BJ (cell line): ENCODE measurements at regions not wholly inside any gene's neighbourhood (a gene's known extent, or its start where the extent isn't known, plus 50 kb on each side); places are given as distances from the start of the nearest gene placed in this dataset.

Experiments
- CTCF ChIA-PET: fragments of 350-600 bp; formaldehyde crosslinking; extraction: SDS; loops from one replicate; lab custom pipeline; 2021; ENCODE audit warnings: antibody characterized with exemption, inconsistent platforms; lab: Yijun Ruan, JAX
- POLR2A ChIA-PET: fragments of 300-600 bp; sonication (Branson Sonifier 250); formaldehyde crosslinking; extraction: SDS; loops from one replicate; lab custom pipeline; 2021; ENCODE audit warnings: antibody characterized with exemption; lab: Charles Lee
- DNase-seq: peaks from one replicate; pipeline ENCODE4 v3.0.0-alpha.2; 2011; ENCODE audit warnings: low read depth
- H3K27me3 ChIP-seq: 2 replicates; pipeline ENCODE4 v1.6.0; 2011; ENCODE audit warnings: low read length; ENCODE audit not compliant: control insufficient read depth, insufficient read depth
- H3K36me3 ChIP-seq: 2 replicates; pipeline ENCODE4 v1.5.1; 2011; ENCODE audit warnings: low read length; ENCODE audit not compliant: control insufficient read depth, insufficient read depth
- H3K4me3 ChIP-seq: 2 replicates; pipeline ENCODE4 v1.5.1; 2011; ENCODE audit warnings: low read depth, mild to moderate bottlenecking, control low read depth, low read length
- TF ChIP-seq, protein P1 (sequence below): IDR thresholded peaks from 2 replicates; pipeline ENCODE4 v1.5.1; 2011; ENCODE audit warnings: low read depth, mild to moderate bottlenecking, control low read depth, inconsistent platforms, low read length, moderate library complexity; ENCODE audit not compliant: insufficient read depth

DNA sequence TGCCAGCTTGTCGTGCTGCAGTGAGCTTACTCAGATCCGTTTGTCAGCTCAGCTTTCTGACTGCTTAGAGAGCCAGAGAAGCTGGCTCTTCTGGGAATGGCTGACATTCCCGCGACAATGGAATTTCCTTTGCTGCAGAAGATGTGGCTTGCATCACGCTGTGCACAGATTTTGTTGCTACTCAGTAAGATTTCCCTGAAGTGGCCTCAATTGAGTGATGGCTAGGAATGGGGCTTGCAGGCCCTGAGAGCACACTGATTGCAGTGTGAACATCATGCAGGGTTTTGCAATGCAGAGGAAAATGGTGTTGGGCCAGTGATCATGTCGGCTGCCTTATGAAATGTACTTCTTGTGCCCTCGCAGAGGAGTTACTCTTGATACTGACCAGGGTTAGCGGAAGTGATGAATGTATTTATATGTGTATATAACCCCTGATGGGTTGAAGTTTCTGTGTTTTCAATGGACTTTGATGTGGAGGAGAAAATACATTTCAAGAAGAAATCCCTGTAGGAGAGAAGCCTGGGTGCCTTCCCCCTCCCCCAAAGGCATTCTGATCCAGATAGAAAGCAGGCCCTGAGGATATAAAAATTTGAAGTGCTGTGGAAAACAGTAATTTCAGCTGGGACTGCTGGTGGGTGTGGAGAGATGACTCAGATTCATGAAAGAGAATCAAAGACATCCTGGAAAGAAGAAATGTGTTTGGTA, 102.5 kb upstream of the PDZRN3 start:
- CTCF ChIA-PET, result interaction anchor here (0.8 to 0.9 kb wide), 2 partner anchors 43 to 55 kb away, joined by 3 read pairs; no protein-coding TSS in a partner anchor
- H3K4me3 ChIP-seq, result no peak overlapping the region
- DNase-seq, result peak; percentile 82
- H3K36me3 ChIP-seq, result no peaks in the 10 kb centered on the region
- TF ChIP-seq, protein P1, sequence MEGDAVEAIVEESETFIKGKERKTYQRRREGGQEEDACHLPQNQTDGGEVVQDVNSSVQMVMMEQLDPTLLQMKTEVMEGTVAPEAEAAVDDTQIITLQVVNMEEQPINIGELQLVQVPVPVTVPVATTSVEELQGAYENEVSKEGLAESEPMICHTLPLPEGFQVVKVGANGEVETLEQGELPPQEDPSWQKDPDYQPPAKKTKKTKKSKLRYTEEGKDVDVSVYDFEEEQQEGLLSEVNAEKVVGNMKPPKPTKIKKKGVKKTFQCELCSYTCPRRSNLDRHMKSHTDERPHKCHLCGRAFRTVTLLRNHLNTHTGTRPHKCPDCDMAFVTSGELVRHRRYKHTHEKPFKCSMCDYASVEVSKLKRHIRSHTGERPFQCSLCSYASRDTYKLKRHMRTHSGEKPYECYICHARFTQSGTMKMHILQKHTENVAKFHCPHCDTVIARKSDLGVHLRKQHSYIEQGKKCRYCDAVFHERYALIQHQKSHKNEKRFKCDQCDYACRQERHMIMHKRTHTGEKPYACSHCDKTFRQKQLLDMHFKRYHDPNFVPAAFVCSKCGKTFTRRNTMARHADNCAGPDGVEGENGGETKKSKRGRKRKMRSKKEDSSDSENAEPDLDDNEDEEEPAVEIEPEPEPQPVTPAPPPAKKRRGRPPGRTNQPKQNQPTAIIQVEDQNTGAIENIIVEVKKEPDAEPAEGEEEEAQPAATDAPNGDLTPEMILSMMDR, result no peak
- no peaks in the 10 kb centered on the region for H3K27me3 ChIP-seq
- POLR2A ChIA-PET, result interaction anchor here (0.6 kb wide), 1 partner anchor 836 kb away, joined by 3 read pairs; no protein-coding TSS in a partner anchor

DNA sequence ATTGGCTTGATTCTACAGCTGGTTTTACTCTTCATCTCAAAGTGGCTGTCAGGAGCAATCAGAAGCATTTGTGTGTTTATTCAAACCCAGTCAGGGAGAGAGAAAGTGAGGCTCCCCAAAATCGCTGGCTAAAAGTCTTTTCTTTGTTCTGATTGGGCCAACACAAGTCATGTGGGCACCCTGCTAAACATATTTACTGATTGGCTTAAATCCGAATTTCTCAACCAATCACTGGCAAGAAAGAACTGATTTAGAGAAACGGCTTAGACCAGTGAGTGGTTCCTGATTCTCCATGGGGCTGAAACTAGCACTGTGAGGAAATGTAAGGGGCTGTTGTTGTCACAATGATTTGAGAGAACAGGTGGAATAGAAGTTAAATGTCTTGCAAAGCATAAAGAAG, 98.9 kb upstream of the PDZRN3 start:
- H3K27me3 ChIP-seq, result no peaks in the 10 kb centered on the region
- H3K36me3 ChIP-seq, result no peaks in the 10 kb centered on the region
- ChIA-PET POLR2A (no interaction called here), CTCF (no interaction called here)
- TF ChIP-seq, protein P1, result no peak
- DNase-seq, result no peak
- no peak overlapping the region for H3K4me3 ChIP-seq

DNA sequence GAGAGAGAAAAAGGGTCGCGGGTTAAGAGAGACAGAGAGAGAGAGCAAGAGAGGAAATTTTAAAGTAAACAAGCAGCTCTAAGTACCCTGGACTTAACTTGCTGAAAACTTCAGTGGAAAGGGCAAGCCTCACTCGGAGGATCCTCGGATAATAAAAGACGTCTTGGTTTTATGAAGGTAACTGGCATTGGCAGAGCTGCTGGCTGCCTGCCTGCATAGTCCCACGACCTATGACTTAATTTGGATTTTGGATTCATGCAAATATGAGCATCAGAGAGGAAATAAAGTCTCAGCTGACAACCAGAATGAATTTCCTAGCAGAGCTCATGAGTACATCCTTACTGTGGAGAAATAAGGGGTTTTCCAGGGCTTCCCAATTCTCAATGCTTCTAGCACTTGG, 95.1 kb upstream of the PDZRN3 start:
- H3K4me3 ChIP-seq, result no peak overlapping the region
- CTCF ChIA-PET, result interaction anchor here (1.0 to 1.3 kb wide), 4 partner anchors 8 to 218 kb away, joined by 3 to 4 read pairs (median 4); no protein-coding TSS in a partner anchor

DNA sequence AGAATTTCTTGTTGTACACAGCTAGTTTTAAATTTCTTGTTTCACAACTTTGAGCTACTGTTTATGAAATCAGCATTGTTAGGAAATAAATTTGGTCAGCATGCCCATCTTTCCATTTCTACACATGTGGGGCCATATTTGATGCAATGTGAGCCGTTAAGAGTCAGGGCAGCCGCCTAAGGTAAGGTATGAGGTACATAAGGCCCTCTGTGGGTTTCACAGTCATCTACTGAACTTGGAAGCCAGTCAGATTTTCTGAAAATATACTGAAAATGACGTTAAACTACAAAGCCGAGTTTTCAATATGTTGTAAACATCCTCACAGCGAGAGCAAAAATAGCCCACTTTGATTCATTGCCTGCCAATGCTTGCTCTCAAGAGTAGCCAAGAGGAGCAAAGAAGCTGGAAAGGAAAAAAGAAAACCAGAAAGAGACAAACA, 94.7 kb upstream of the PDZRN3 start:
- Histone ChIP-seq H3K4me3 (no peak overlapping the region), H3K27me3 (no peaks in the 10 kb centered on the region), H3K36me3 (no peaks in the 10 kb centered on the region)
- no peak for DNase-seq
- ChIA-PET POLR2A (interaction anchor here (0.6 kb wide), 2 partner anchors 94 to 170 kb away, joined by 3 read pairs; no protein-coding TSS in a partner anchor), CTCF (interaction anchor here (1.0 to 1.3 kb wide), 4 partner anchors 9 to 217 kb away, joined by 3 to 4 read pairs (median 4); no protein-coding TSS in a partner anchor)
- TF ChIP-seq, protein P1, result no peak

More for the DNA sequence above, 95.1 kb upstream of the PDZRN3 start:
- TF ChIP-seq, protein P1, result no peak
- H3K27me3 ChIP-seq, result no peaks in the 10 kb centered on the region
- POLR2A ChIA-PET, result no interaction called here
- no peak for DNase-seq
- no peaks in the 10 kb centered on the region for H3K36me3 ChIP-seq

DNA sequence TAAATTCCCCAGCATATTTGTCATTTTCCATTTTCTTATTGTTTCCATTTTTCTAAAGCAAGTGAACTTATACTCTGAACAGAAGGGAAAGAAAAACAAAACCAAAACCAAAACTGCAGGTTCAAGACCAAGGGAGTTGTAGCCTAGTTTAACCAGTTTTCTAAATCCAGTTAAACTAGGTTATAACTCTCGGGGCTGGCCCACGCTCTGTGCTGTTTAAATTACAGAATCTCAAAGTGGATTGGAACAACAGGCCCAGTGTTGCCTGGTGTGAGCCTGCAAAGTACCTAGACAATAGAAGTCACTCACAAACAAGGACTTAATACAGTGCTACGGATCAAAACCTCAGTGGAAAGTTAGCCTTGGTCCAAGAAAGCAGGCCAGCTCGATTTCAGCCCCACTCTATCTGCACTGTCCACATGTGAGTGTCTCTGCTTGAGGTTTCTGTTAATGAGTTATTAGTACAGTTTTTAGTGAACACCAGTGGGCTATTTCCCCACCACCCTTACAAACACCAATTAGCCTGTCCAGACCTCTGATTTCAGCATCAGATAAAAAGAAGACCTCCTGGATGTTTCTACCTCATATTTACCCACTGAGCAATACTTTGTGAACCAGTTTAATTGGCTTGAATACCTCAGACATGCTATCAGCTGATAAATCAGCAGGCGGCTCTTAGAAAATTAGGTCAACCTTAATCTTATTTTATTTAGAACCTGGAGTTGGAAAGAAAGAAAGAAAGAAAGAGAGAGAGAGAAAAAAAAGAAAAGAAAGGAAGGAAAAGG, 93.8 kb upstream of the PDZRN3 start:
- DNase-seq, result no peak
- POLR2A ChIA-PET, result interaction anchor here (0.6 to 0.7 kb wide), 3 partner anchors 93 to 1122 kb away, joined by 3 read pairs; no protein-coding TSS in a partner anchor
- Histone ChIP-seq H3K4me3 (no peak overlapping the region), H3K27me3 (no peaks in the 10 kb centered on the region), H3K36me3 (no peaks in the 10 kb centered on the region)
- CTCF ChIA-PET, result no interaction called here
- TF ChIP-seq, protein P1, result no peak
